Dendritic cell treated with granulocyte-macrophage colony-stimulating factor and Interleukin-4, amounts not matched to agents 40 ng/mL and 50 ng/mL, for 4 days (primary cell): ENCODE measurements at regions not wholly inside any gene's neighbourhood (a gene's known extent, or its start where the extent isn't known, plus 50 kb on each side); places are given as distances from the start of the nearest gene placed in this dataset.

Experiments
- H3K27ac Mint-ChIP-seq: one replicate; pipeline ENCODE4 v1.8.0; 2022; ENCODE audit warnings: mild to moderate bottlenecking, mixed read lengths
- H3K27me3 Mint-ChIP-seq: one replicate; pipeline ENCODE4 v1.8.0; 2022; ENCODE audit warnings: mild to moderate bottlenecking, mixed read lengths
- H3K36me3 Mint-ChIP-seq: one replicate; pipeline ENCODE4 v1.8.0; 2022; ENCODE audit warnings: low read depth, mixed read lengths
- H3K4me1 Mint-ChIP-seq: one replicate; pipeline ENCODE4 v1.8.0; 2022; ENCODE audit warnings: low read depth, mixed read lengths
- H3K4me3 Mint-ChIP-seq: one replicate; pipeline ENCODE4 v1.8.0; 2022; ENCODE audit warnings: mild to moderate bottlenecking, moderate library complexity, mixed read lengths
- H3K9me3 Mint-ChIP-seq: one replicate; pipeline ENCODE4 v1.8.0; 2022; ENCODE audit warnings: mixed read lengths
- intact Hi-C: fragments of 100-400 bp; cut with micrococcal nuclease; formaldehyde crosslinking; loops from one replicate; pipeline ENCODE4 v1.15.0; 2022

DNA sequence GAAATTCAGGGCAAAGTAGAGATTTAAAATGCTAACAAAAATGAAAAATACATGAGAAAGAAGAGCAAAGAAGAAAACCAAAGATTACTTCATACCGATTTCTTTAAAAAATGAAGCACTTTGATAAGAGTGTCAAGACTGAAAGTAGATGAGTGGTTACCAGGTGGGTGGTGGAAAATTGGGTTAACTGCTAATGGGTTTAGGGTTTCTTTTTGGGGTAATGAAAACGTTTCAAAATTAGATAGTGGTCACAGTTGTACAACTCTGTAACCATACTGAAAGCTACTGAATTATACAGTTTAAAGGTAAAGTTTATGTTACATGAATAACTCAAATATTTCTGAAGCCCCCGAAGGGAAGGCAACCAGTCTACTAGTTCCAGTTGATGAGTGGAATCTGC, 179.4 kb downstream of the NDFIP2 start:
- Mint-ChIP-seq H3K27me3 (no peaks in the 10 kb centered on the region), H3K9me3 (no peaks in the 10 kb centered on the region), H3K4me1 (no peaks in the 10 kb centered on the region), H3K27ac (no peak overlapping the region), H3K4me3 (no peak overlapping the region), H3K36me3 (no peaks in the 10 kb centered on the region)
- intact Hi-C loops: no loop called here

DNA sequence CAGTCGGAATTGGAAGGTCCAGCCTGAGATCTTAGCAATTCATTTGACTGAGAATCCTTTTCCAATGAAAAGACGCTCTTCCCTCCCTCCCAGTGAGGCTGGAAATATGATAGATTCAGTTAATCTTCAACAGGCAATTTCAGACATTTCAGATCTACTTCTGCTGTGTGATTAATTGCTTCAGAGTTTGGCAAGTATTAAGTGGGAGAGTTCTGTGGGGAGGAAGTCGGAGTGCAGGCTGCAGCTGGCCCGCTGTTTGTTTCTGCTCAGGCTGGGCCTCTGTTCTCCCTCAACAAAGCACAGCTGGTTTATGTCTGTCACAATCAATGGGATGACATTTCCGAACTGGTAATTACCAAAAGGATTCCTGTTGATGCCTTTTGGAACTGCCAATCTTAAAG, 178.2 kb downstream of the NDFIP2 start:
- H3K4me1 Mint-ChIP-seq: no peaks in the 10 kb centered on the region
- no peaks in the 10 kb centered on the region for H3K27me3 Mint-ChIP-seq
- no peak overlapping the region for H3K27ac Mint-ChIP-seq
- no peak overlapping the region for H3K4me3 Mint-ChIP-seq
- H3K9me3 Mint-ChIP-seq: no peaks in the 10 kb centered on the region
- intact Hi-C loops: no loop called here
- no peaks in the 10 kb centered on the region for H3K36me3 Mint-ChIP-seq

DNA sequence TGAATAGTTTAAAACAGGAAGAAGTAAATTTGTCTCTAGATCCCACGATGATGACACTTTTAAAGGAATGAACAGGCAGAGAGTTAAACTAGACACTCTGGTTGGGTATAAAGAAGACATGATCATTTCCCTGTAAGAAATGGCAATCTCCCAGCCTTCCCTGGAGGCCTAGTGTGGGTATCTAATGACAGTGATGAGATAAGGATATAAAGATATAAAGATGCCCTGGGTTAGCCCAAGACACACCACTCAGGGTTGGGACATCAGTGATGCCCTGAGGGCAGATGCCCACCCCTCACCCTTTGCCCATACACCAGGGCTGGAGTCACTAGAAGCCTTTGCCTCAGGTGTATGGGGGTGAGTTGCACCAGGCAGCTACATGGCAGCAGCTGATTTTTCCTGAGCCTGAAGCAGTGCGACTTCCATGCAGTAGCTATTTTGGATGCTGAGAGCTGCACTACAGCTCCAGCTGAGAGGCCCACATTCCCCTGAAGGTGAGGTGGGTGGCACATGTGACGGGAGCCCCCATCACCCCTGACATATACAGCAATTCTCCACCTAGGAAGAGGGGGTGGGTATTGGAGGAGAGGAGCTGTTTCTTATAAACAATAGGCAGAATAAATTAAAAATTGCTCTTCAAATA, 177.5 kb downstream of the NDFIP2 start:
- Mint-ChIP-seq H3K36me3 (no peaks in the 10 kb centered on the region), H3K27me3 (no peaks in the 10 kb centered on the region), H3K9me3 (no peaks in the 10 kb centered on the region), H3K4me1 (no peaks in the 10 kb centered on the region), H3K4me3 (no peak overlapping the region), H3K27ac (no peak overlapping the region)
- intact Hi-C loops: no loop called here

DNA sequence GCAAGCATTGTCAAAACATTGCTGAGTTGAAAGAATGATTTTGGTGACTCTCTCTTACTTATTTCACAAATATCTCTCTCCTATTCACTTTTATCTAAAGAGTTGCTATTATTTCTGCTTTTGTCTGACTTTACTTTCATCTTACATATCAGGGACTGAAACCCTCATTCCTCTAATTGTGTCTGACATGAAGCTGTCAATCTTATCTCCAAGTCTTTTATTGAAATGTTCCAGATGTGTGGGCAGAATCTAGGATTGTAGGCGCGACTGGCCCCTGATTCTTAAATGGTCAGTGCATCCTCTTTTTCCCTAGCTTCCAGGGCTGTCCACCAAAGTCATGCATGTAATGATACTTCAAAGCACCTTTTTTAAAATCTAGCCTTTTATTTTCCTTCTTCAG, 174.6 kb downstream of the NDFIP2 start:
- Mint-ChIP-seq H3K27ac (no peak overlapping the region), H3K36me3 (no peaks in the 10 kb centered on the region), H3K4me1 (no peaks in the 10 kb centered on the region), H3K4me3 (no peak overlapping the region), H3K27me3 (no peaks in the 10 kb centered on the region), H3K9me3 (no peaks in the 10 kb centered on the region)
- intact Hi-C loops: no loop called here

DNA sequence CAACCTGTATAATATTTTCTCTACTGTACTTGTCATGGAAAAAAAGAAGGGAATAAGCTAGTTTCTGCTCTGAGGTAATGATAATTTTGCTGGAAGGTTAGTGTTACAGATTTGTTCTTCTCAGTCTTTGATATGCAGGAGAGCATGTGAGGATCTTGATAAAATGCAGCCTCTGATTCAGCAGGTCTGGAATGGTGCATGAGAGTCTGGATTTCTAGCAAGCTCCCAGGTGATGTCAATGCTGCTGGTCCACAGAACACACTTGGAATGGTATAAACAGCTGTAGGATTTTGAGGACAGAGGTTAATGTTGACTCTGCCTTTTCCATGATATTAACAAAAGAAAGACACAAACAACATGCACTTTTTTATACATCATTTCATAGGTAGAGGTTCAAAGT, 173.6 kb downstream of the NDFIP2 start:
- Mint-ChIP-seq H3K4me3 (no peak overlapping the region), H3K27me3 (no peaks in the 10 kb centered on the region), H3K9me3 (no peaks in the 10 kb centered on the region), H3K27ac (no peak overlapping the region), H3K36me3 (no peaks in the 10 kb centered on the region), H3K4me1 (no peaks in the 10 kb centered on the region)
- intact Hi-C loops: no loop called here

DNA sequence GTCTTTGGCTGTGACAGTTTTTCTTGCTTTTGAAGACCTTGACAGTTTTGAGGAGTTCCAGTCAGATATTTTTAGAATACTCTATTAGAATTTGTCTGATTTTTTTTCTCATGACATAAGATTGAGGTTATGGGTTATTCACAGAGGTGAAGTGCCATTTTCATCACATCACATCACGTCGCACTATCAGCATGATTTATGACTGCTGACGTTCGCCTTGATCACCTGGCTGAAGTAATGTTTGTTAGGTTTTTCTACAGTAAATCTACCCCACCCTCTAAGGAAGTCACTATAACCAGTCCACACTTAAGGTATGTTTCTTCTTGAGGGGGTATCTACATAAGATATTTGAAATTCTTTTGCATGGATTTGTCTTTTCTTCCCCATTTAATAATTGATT, 169.7 kb downstream of the NDFIP2 start:
- H3K4me3 Mint-ChIP-seq: no peak overlapping the region
- intact Hi-C loops: no loop called here
- H3K4me1 Mint-ChIP-seq: no peaks in the 10 kb centered on the region
- H3K36me3 Mint-ChIP-seq: no peaks in the 10 kb centered on the region
- no peak overlapping the region for H3K27ac Mint-ChIP-seq
- H3K27me3 Mint-ChIP-seq: no peaks in the 10 kb centered on the region
- no peaks in the 10 kb centered on the region for H3K9me3 Mint-ChIP-seq

DNA sequence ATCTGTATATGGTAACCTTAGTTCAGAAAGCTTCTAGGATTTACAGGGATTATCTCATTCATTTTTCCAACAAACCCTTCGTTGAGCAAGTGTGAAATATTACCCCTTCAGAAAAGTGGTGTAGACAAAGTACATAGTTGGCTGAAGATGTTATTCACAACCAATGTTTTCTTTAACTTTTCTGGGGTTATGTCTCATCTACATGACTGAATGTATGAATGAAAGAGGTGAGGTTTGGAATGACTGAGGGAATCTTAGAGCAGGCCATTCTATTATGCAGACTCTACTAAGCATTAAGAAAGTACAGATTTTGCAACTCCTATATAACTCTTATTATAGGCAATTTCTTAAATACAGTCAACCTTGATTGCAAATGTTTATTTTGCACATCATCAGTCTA, 167.2 kb downstream of the NDFIP2 start:
- Mint-ChIP-seq H3K36me3 (no peaks in the 10 kb centered on the region), H3K4me1 (no peaks in the 10 kb centered on the region), H3K4me3 (no peak overlapping the region), H3K27ac (no peak overlapping the region), H3K9me3 (no peaks in the 10 kb centered on the region), H3K27me3 (no peaks in the 10 kb centered on the region)
- intact Hi-C loops: no loop called here

DNA sequence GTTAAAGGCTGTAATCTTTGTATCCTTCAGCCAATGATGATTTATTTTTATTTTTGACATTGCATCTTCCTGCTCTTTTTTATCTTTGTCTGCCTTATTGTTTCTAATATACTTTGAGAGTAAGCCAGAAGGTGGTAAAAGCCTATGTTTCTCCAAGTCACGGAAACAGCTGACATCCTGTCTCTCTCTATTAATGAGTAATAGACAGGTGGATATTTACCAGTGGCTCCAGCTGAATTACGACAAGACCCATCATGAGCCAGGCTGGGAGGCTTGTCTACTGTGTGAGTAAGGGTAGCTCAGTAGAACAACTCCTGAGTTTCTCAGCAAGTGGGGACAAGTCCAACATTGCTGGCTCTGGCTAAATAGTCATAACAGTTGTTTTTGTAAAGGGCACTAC, 166.6 kb downstream of the NDFIP2 start:
- no peak overlapping the region for H3K27ac Mint-ChIP-seq
- H3K27me3 Mint-ChIP-seq: no peaks in the 10 kb centered on the region
- intact Hi-C loops: no loop called here

DNA sequence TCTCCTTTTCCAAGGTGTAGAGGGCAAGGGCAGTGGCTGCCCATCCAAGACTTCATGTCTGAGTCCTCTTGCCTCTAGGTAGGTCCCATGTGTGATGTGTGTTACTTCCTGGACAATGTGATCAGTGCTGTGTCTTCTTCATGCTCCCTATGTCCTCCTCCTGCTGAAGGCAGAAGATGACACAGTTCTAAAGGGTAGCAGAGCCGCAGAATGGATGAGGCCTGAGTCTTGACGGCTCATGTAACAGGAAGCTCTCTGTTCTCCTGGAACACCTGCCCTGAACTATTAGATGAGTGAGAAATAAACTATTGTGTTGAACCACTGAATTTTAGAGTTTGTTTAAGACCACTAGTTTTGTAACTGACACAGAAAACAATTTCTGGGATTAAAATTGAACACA, 165.9 kb downstream of the NDFIP2 start:
- no peak overlapping the region for H3K27ac Mint-ChIP-seq
- H3K36me3 Mint-ChIP-seq: no peaks in the 10 kb centered on the region
- intact Hi-C loops: no loop called here
- H3K9me3 Mint-ChIP-seq: no peaks in the 10 kb centered on the region
- no peaks in the 10 kb centered on the region for H3K4me1 Mint-ChIP-seq
- H3K4me3 Mint-ChIP-seq: no peak overlapping the region
- no peaks in the 10 kb centered on the region for H3K27me3 Mint-ChIP-seq

More for the DNA sequence above, 166.6 kb downstream of the NDFIP2 start:
- no peaks in the 10 kb centered on the region for H3K9me3 Mint-ChIP-seq
- no peaks in the 10 kb centered on the region for H3K36me3 Mint-ChIP-seq
- H3K4me1 Mint-ChIP-seq: no peaks in the 10 kb centered on the region
- no peak overlapping the region for H3K4me3 Mint-ChIP-seq

DNA sequence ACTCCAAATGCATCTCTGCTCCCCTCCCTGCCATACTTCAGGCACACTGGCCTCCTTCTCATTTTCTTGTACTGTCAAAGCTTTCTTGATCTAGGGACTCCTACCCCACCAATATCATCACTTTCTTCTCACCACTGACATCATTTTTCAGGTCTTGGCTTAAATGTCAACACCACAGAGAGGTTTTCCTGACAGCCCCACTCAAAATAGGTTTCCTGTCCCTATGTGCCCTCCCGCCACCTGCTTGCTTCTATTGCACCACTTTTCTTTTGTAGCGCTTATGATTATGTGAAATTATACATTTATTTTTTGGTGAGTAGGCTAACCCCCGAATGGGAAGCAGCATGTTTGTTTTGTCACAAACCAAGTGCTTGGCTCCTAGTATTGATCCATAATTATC, 164.6 kb downstream of the NDFIP2 start:
- no peak overlapping the region for H3K27ac Mint-ChIP-seq

DNA sequence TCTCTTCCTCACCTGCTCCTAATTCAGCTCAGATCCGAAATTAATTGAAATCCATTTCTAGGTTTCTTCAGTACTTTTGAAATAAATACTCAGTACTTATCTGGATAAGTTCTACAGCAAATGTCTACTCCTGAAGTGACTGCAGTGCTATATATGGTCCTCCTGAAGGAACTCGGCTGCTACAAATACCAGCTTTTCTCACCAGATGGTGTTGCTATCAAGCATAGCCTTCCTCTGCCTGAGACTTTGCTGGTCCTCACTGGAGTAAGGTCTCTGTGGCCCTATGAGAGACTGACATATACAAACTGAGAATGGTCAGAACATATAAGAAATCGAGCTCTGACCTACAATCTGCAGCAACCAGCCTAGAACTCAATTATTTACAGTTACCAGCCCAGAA, 161.6 kb downstream of the NDFIP2 start:
- no peaks in the 10 kb centered on the region for H3K27me3 Mint-ChIP-seq
- intact Hi-C loops: no loop called here
- no peaks in the 10 kb centered on the region for H3K9me3 Mint-ChIP-seq
- no peak overlapping the region for H3K27ac Mint-ChIP-seq
- H3K36me3 Mint-ChIP-seq: no peaks in the 10 kb centered on the region
- no peak overlapping the region for H3K4me3 Mint-ChIP-seq
- no peaks in the 10 kb centered on the region for H3K4me1 Mint-ChIP-seq

More for the DNA sequence above, 164.6 kb downstream of the NDFIP2 start:
- Mint-ChIP-seq H3K9me3 (no peaks in the 10 kb centered on the region), H3K36me3 (no peaks in the 10 kb centered on the region), H3K4me3 (no peak overlapping the region), H3K4me1 (no peaks in the 10 kb centered on the region), H3K27me3 (no peaks in the 10 kb centered on the region)
- intact Hi-C loops: no loop called here

DNA sequence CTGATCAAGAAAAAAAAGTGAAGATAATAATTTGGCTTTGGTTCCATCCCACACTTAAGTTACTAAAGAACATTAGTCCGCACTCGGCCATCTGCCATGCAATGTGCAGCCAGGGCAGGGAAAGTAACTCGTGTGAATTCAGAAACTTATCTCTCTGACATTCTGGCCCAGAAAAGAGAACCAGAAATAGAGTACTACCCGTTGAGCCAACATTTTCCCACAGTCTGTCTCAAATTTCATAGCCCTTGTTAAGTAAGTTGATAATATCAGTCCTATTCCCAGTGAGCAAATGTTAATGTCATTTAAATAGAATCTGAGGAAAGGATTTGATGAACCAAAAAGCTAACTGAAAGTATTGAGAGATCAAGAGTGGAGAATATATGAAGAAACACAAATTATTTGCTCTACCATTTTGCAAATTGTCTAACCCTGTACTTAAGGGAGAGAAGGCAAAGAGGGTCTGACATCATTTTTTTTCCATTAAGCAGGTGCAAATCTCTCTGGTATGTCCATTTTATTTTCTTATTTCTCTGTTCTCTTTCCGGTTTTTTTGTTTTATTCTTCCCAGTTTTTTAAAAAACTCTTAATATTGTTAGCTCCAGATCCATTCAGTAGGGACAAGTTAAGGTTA, 156.3 kb downstream of the NDFIP2 start:
- H3K4me1 Mint-ChIP-seq: no peaks in the 10 kb centered on the region
- no peaks in the 10 kb centered on the region for H3K27me3 Mint-ChIP-seq
- H3K36me3 Mint-ChIP-seq: no peaks in the 10 kb centered on the region

DNA sequence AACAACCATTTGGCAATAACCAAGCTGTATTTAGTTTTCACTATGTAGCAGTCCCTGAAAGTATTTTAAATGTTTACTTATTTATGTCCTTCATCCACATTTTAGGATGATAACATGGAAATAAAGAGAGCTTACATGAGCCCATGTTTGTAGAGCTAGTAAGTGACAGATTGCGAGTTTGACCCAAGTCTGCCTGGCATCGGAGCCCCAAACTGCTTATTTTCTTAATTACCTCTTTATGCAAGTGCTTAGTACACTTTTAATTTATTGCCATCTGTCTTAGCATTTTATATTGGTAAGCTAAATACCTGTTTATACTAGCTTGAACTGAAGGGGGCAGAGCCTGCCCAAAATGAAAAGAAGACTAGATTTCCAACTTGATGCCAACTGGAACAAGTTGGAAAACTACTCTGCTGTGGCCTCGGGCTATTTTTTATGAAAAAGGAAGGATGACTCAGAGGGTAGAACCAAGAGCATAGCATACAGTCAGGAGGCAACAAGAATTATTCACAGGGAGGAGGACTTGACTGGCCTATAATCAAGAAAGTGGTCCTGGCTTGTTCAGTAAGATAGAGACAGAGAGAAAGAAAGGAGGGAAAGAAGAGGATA, 150.2 kb downstream of the NDFIP2 start:
- no peak overlapping the region for H3K4me3 Mint-ChIP-seq
- H3K36me3 Mint-ChIP-seq: no peaks in the 10 kb centered on the region
- no peaks in the 10 kb centered on the region for H3K27me3 Mint-ChIP-seq
- H3K4me1 Mint-ChIP-seq: no peaks in the 10 kb centered on the region
- H3K27ac Mint-ChIP-seq: no peak overlapping the region
- intact Hi-C loops: no loop called here
- H3K9me3 Mint-ChIP-seq: no peaks in the 10 kb centered on the region

More for the DNA sequence above, 156.3 kb downstream of the NDFIP2 start:
- intact Hi-C loops: no loop called here
- Mint-ChIP-seq H3K9me3 (no peaks in the 10 kb centered on the region), H3K27ac (no peak overlapping the region), H3K4me3 (no peak overlapping the region)

DNA sequence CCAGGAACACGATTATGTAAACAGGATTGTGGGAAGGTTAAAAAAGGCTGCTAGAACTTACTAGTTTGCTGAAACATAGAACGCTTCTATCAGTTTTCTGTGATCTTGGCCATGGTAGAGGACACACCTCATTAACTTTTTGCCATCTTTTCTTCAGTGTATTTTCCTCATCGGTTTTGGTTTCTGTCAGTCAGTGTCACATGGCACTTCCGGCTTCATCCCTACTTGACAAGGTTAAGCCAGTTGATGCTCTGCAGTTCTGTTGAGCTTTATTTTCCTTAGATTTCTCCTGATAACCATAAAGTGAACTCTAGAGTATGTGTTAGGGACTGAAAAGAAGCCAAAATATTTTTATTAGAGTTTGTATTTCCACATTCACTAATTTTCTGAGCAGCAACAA, 147.5 kb downstream of the NDFIP2 start:
- Mint-ChIP-seq H3K4me3 (no peak overlapping the region), H3K27ac (no peak overlapping the region), H3K4me1 (no peaks in the 10 kb centered on the region), H3K27me3 (no peaks in the 10 kb centered on the region), H3K9me3 (no peaks in the 10 kb centered on the region), H3K36me3 (no peaks in the 10 kb centered on the region)
- intact Hi-C loops: no loop called here

DNA sequence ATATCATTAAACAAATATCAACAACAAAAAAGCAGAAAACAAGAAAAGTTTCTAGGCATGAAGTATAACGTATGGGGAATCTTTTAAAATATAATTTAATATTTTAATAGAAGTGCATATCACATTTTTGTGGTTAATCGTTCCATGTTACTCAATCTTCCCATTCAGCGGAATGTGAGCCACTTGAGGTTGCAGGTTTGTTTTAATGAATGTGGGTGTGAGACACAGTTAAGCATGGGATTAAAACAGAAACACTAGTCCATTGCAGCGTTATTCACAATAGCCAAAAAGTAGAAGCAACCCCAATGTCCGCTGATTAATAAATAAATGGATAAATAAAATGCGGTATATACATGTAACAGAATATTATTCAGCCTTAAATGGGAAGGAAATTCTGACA, 146.0 kb downstream of the NDFIP2 start:
- no peaks in the 10 kb centered on the region for H3K4me1 Mint-ChIP-seq
- H3K4me3 Mint-ChIP-seq: no peak overlapping the region
- H3K27ac Mint-ChIP-seq: no peak overlapping the region
- H3K27me3 Mint-ChIP-seq: no peaks in the 10 kb centered on the region
- H3K9me3 Mint-ChIP-seq: peaks cover under 1% of the 10 kb centered on the region
- H3K36me3 Mint-ChIP-seq: no peaks in the 10 kb centered on the region
- intact Hi-C loops: no loop called here
